Transverse colon (tissue), 4 donors: ENCODE measurements at regions not wholly inside any gene's neighbourhood (a gene's known extent, or its start where the extent isn't known, plus 50 kb on each side); places are given as distances from the start of the nearest gene placed in this dataset.

Source experiments
- POLR2A ChIP-seq: fragments of 450-650 bp; IDR thresholded peaks from one replicate; pipeline ENCODE4 v1.6.1; 2016; ENCODE audit warnings: antibody characterized with exemption, mild to moderate bottlenecking, moderate library complexity
- POLR2AphosphoS5 ChIP-seq, 3 donors: sonication (generic); formaldehyde crosslinking; IDR thresholded peaks; one replicate each; pipeline ENCODE4 v1.6.1; 2016; ENCODE audit warnings: antibody characterized with exemption in 3 of 3
- TF ChIP-seq, protein P1 (sequence below), 5 experiments: fragments of 200-600 bp in 3 of 5; fragments of 450-650 bp in 2 of 5; sonication (generic) in 3 of 5; IDR thresholded peaks; 1 replicate in 2 of 5; 2 replicates in 3 of 5; pipeline ENCODE4 v1.5.1; 2016 to 2017; ENCODE audit warnings: antibody characterized with exemption in 5 of 5, inconsistent platforms in 3 of 5, mild to moderate bottlenecking in 2 of 5, moderate library complexity in 1 of 5

DNA sequence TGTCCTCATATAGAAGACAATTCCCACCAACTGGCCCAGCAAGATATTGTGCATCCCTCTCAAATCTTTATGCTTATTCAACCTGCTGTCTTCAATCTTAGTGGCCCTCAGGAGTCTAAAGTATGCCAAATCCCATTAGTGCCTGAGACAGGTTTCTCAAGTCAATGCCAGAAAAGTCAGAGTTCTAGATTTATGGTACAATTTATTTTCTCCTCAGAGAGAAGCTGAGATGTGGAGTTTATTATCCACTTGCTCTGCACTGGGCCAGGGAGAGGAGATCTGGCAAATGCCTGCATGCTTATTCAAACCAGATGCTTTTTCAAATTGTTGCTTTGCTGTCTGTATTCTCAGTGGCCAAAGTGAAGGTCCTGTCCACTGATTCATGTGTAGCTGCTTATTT, 825.2 kb downstream of the METTL4 start:
- TF ChIP-seq, protein P1, sequence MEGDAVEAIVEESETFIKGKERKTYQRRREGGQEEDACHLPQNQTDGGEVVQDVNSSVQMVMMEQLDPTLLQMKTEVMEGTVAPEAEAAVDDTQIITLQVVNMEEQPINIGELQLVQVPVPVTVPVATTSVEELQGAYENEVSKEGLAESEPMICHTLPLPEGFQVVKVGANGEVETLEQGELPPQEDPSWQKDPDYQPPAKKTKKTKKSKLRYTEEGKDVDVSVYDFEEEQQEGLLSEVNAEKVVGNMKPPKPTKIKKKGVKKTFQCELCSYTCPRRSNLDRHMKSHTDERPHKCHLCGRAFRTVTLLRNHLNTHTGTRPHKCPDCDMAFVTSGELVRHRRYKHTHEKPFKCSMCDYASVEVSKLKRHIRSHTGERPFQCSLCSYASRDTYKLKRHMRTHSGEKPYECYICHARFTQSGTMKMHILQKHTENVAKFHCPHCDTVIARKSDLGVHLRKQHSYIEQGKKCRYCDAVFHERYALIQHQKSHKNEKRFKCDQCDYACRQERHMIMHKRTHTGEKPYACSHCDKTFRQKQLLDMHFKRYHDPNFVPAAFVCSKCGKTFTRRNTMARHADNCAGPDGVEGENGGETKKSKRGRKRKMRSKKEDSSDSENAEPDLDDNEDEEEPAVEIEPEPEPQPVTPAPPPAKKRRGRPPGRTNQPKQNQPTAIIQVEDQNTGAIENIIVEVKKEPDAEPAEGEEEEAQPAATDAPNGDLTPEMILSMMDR (IDR thresholded peaks at IDR 0.05), result no peak
- no peak for TF ChIP-seq POLR2AphosphoS5 (IDR thresholded peaks at IDR 0.05)
- no peak for TF ChIP-seq POLR2A
